Fibroblast of skin of abdomen (primary cell): ENCODE measurements at regions not wholly inside any gene's neighbourhood (a gene's known extent, or its start where the extent isn't known, plus 50 kb on each side); places are given as distances from the start of the nearest gene placed in this dataset.
A peak's percentile ranks its signal among the peaks of the same experiment; 100 is the strongest.

ENCODE experiments used
- DNase-seq: peaks from one replicate; pipeline ENCODE4 v3.0.0-alpha.2; 2013

GRCh38 chr2:228283491-228284171, 102.1 kb upstream of the SPHKAP start:
- DNase-seq = no peak

- no peak for DNase-seq
These were observed 100.9 kb upstream of the SPHKAP start for GRCh38 chr2:228282376-228282775.

GRCh38 chr2:228273159-228273558, 91.7 kb upstream of the SPHKAP start:
- DNase-seq = no peak

GRCh38 chr2:228269351-228269750, 87.9 kb upstream of the SPHKAP start:
- no peak for DNase-seq

- no peak for DNase-seq
These were observed 87.3 kb upstream of the SPHKAP start for GRCh38 chr2:228268756-228269155.

- DNase-seq = no peak
These were observed 86.8 kb upstream of the SPHKAP start for GRCh38 chr2:228268301-228268700.

- no peak for DNase-seq
These were observed 81.7 kb upstream of the SPHKAP start for GRCh38 chr2:228263156-228263555.

- DNase-seq = no peak
These were observed 80.1 kb upstream of the SPHKAP start for GRCh38 chr2:228261546-228261945.

- DNase-seq = no peak
These were observed 75.9 kb upstream of the SPHKAP start for GRCh38 chr2:228257379-228257778.

- DNase-seq = no peak
These were observed 72.3 kb upstream of the SPHKAP start for GRCh38 chr2:228253752-228254151.

GRCh38 chr2:228247335-228247734, 65.8 kb upstream of the SPHKAP start:
- DNase-seq = no peak

GRCh38 chr2:228245601-228246000, 64.1 kb upstream of the SPHKAP start:
- DNase-seq = no peak

- DNase-seq = no peak
These were observed 61.1 kb upstream of the SPHKAP start for GRCh38 chr2:228242591-228242990.

- no peak for DNase-seq
These were observed 58.5 kb upstream of the SPHKAP start for GRCh38 chr2:228239907-228240561.

GRCh38 chr2:228239207-228239906, 57.9 kb upstream of the SPHKAP start:
- DNase-seq = peak; percentile 2
